Heart left ventricle (tissue), 13 donors: ENCODE measurements at regions not wholly inside any gene's neighbourhood (a gene's known extent, or its start where the extent isn't known, plus 50 kb on each side); places are given as distances from the start of the nearest gene placed in this dataset.

Experiments used
- POLR2A ChIP-seq, 2 donors: fragments of 450-650 bp; IDR thresholded peaks; one replicate each; pipeline ENCODE4 v1.6.1; 2017; ENCODE audit warnings: antibody characterized with exemption in 2 of 2, mild to moderate bottlenecking in 2 of 2, moderate library complexity in 2 of 2
- TF ChIP-seq, protein P1 (sequence below), 12 donors: fragments of 200-600 bp; sonication (generic) in 4 of 12; IDR thresholded peaks; one replicate each; pipeline versions ENCODE4 v1.5.0 to v1.8.0; 2018 to 2022; ENCODE audit warnings: antibody characterized with exemption in 12 of 12, mild to moderate bottlenecking in 5 of 12
- donor health status: ischemic (EF 13 %, LVEDD 7.1; RV severe dilation, severe dysfunction).
- donor health status: DM: no; HTN: yes; CAD: no.
- donor health status: DM: no; HTN: no; CAD: no.
- donor health status: ischemic (EF 25% LVEDD 6.9; RV normal size, moderate dysfunction).
- donor health status: ischemic (EF 25% LVEDD 5.7; RV mildly dilated, moderate dysfunction).
- donor health status: ischemic (EF 35%, LVEDD 5.7; RV mildly dilated, moderate dysfunction).
- donor health status: nonischemic (EF 11% LVEDD 7.7; RV severe dilation, severe dysfunction).
- donor health status: DM: yes; HTN: yes; CAD: no.
- donor health status: PGD.
- donor health status: ischemic (EF 29% LVEDD 5.4; RV normal size, mild dysfunction).
- donor health status: nonischemic (EF 23%, LVEDD 6.1; RV moderate dilation, normal function).

DNA sequence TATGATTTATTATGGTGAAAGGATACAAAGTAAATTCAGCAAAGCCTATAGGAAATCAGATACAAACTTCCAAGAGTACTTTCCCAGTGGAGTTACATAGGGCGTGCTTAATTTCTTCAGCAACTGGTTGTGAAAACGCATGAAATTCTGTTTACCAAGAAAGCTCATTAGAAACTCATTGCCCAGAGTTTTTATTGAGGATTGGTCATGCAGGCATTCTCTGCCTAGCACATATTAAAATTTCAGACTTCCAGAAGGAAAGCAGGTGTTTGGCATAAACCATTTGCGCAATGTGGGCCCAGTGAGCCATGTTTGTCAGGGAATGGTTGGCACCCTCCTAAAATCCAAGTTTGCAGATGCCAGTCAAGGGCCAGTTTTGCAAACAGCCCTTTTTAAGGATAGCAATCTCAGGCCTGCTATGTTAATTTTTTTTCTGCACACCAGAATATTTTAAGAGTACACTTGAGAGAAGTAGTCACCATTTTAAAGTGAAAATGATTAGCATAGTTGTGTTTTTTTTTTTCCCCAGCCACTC is 311.1 kb upstream of the CHD1 start:
- TF ChIP-seq, protein P1, sequence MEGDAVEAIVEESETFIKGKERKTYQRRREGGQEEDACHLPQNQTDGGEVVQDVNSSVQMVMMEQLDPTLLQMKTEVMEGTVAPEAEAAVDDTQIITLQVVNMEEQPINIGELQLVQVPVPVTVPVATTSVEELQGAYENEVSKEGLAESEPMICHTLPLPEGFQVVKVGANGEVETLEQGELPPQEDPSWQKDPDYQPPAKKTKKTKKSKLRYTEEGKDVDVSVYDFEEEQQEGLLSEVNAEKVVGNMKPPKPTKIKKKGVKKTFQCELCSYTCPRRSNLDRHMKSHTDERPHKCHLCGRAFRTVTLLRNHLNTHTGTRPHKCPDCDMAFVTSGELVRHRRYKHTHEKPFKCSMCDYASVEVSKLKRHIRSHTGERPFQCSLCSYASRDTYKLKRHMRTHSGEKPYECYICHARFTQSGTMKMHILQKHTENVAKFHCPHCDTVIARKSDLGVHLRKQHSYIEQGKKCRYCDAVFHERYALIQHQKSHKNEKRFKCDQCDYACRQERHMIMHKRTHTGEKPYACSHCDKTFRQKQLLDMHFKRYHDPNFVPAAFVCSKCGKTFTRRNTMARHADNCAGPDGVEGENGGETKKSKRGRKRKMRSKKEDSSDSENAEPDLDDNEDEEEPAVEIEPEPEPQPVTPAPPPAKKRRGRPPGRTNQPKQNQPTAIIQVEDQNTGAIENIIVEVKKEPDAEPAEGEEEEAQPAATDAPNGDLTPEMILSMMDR (IDR thresholded peaks at IDR 0.05), result no peak
- no peak for TF ChIP-seq POLR2A (IDR thresholded peaks at IDR 0.05)
